ENCODE measurements at regions not wholly inside any gene's neighbourhood (a gene's known extent, or its start where the extent isn't known, plus 50 kb on each side); places are given as distances from the start of the nearest gene placed in this dataset.
"Not testable (repeated sequence)": the region's sequence is repeated elsewhere in the genome, so short reads cannot be mapped to it uniquely, and the experiment has no call there.

DNA sequence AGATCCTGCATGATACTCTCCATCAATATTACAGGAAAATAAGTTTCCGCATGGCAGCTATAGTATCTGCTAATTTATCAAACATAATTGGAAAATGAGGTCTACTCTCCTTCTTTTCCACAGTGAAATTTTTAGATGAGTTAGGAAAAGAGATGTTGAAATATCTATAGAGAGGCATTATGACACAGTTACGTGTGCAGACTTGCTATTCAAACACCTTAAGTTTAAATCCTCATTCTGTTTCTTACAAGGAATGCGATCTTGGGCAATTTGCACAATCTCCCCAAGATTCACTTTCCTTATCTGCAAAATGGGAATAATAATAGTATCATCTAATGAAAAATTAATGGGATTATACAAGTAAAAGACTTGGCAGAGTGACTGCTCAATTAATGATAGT, 91.7 kb upstream of the SLCO6A1 start:
- Mint-ChIP-seq H3K4me3 (no peak overlapping the region), H3K9me3 (ENCODE audit: insufficient read depth) (no peaks in the 10 kb centered on the region), H3K27me3 (no peaks in the 10 kb centered on the region), H3K27ac (no peak overlapping the region), H3K4me1 (no peaks in the 10 kb centered on the region)
- TF ChIP-seq, protein P1, sequence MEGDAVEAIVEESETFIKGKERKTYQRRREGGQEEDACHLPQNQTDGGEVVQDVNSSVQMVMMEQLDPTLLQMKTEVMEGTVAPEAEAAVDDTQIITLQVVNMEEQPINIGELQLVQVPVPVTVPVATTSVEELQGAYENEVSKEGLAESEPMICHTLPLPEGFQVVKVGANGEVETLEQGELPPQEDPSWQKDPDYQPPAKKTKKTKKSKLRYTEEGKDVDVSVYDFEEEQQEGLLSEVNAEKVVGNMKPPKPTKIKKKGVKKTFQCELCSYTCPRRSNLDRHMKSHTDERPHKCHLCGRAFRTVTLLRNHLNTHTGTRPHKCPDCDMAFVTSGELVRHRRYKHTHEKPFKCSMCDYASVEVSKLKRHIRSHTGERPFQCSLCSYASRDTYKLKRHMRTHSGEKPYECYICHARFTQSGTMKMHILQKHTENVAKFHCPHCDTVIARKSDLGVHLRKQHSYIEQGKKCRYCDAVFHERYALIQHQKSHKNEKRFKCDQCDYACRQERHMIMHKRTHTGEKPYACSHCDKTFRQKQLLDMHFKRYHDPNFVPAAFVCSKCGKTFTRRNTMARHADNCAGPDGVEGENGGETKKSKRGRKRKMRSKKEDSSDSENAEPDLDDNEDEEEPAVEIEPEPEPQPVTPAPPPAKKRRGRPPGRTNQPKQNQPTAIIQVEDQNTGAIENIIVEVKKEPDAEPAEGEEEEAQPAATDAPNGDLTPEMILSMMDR (IDR thresholded peaks at IDR 0.05), result no peak
- TF ChIP-seq EZH2 (IDR thresholded peaks at IDR 0.05; ENCODE audit: borderline replicate concordance, insufficient read depth, low read depth, low read length, poor library complexity, severe bottlenecking), result no peak
- Histone ChIP-seq H3K4me2 (replicated peaks; ENCODE audit: low read depth, low read length, poor library complexity, severe bottlenecking) (no peak overlapping the region), H3K4me1 (ENCODE audit: control insufficient read depth in 2 of 2, insufficient read depth in 2 of 2, low read length in 2 of 2) (no peaks in the 10 kb centered on the region), H3K9ac (ENCODE audit: low read length) (no peak overlapping the region), H3K9me3 (ENCODE audit: control extremely low read depth in 1 of 3, control insufficient read depth in 2 of 3, insufficient read depth in 1 of 3, low read length in 2 of 3) (peaks cover 0 to 4% (median 0%) of the 10 kb centered on the region in 3 donors), H3K27ac (ENCODE audit: low read length in 2 of 2) (no peak overlapping the region), H3K79me2 (ENCODE audit: control insufficient read depth, insufficient read depth, low read length) (no peaks in the 10 kb centered on the region), H3K36me3 (replicated peaks in 1 of 2; ENCODE audit: control extremely low read depth in 1 of 2, control insufficient read depth in 1 of 2, extremely low read depth in 1 of 2, insufficient read depth in 2 of 2, low read length in 1 of 2) (no peaks in the 10 kb centered on the region), H2AFZ (ENCODE audit: insufficient read depth, low read depth, low read length, poor library complexity, severe bottlenecking) (no peak overlapping the region), H3K27me3 (replicated peaks in 1 of 4; ENCODE audit: control extremely low read depth in 1 of 4, control insufficient read depth in 3 of 4, insufficient read depth in 4 of 4, low read length in 3 of 4) (no peaks in the 10 kb centered on the region), H3K4me3 (ENCODE audit: control extremely low read depth in 1 of 5, extremely low read depth in 1 of 5, insufficient read depth in 1 of 5, low read depth in 2 of 5, low read length in 4 of 5) (no peak overlapping the region), H4K20me1 (ENCODE audit: control insufficient read depth, insufficient read depth, low read length, poor library complexity, severe bottlenecking) (no peaks in the 10 kb centered on the region)
- no peak for DNase-seq
- ChIA-PET POLR2A (no interaction called here), CTCF (no interaction called here)
- WGBS (ENCODE audit: insufficient coverage), result no CpG with 5 or more reads among the region's 3 CpGs
- no peak for ATAC-seq (ENCODE audit: low read depth)
- intact Hi-C loops (cut with micrococcal nuclease), result no loop called here

DNA sequence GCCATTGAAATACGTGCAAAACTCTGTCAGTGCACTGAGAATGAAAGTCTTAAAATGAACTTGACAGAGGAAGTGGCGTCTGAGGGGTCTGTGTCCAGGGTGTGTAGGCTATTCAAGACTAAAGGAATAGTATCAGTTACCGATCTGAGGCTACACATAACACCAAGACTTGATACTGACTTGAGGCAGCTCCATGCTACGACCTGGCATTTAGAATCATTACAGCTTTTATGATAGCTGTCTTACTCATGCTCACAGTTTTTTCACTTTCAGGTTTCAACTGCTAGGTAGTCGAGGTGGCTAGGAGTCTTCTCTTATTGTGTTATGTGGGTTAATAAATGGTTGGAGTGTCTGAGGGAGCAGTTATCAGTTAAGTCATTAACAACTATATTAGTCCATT, 92.8 kb upstream of the SLCO6A1 start:
- no peak for ATAC-seq (ENCODE audit: low read depth)
- Histone ChIP-seq H3K79me2 (ENCODE audit: control insufficient read depth, insufficient read depth, low read length) (no peaks in the 10 kb centered on the region), H3K36me3 (replicated peaks in 1 of 2; ENCODE audit: control extremely low read depth in 1 of 2, control insufficient read depth in 1 of 2, extremely low read depth in 1 of 2, insufficient read depth in 2 of 2, low read length in 1 of 2) (no peaks in the 10 kb centered on the region), H3K27ac (ENCODE audit: low read length in 2 of 2) (no peak overlapping the region), H4K20me1 (ENCODE audit: control insufficient read depth, insufficient read depth, low read length, poor library complexity, severe bottlenecking) (no peaks in the 10 kb centered on the region), H3K4me3 (ENCODE audit: control extremely low read depth in 1 of 5, extremely low read depth in 1 of 5, insufficient read depth in 1 of 5, low read depth in 2 of 5, low read length in 4 of 5) (no peak overlapping the region), H3K4me2 (replicated peaks; ENCODE audit: low read depth, low read length, poor library complexity, severe bottlenecking) (no peak overlapping the region), H3K9ac (ENCODE audit: low read length) (no peak overlapping the region), H3K27me3 (replicated peaks in 1 of 4; ENCODE audit: control extremely low read depth in 1 of 4, control insufficient read depth in 3 of 4, insufficient read depth in 4 of 4, low read length in 3 of 4) (no peaks in the 10 kb centered on the region), H3K4me1 (ENCODE audit: control insufficient read depth in 2 of 2, insufficient read depth in 2 of 2, low read length in 2 of 2) (peaks cover 0 to 6% of the 10 kb centered on the region in 2 donors), H2AFZ (ENCODE audit: insufficient read depth, low read depth, low read length, poor library complexity, severe bottlenecking) (no peak overlapping the region), H3K9me3 (ENCODE audit: control extremely low read depth in 1 of 3, control insufficient read depth in 2 of 3, insufficient read depth in 1 of 3, low read length in 2 of 3) (peaks cover 0 to 4% (median 0%) of the 10 kb centered on the region in 3 donors)
- peaks cover 4% of the 10 kb centered on the region for H3K4me1 Mint-ChIP-seq
- no peak for TF ChIP-seq EZH2 (IDR thresholded peaks at IDR 0.05; ENCODE audit: borderline replicate concordance, insufficient read depth, low read depth, low read length, poor library complexity, severe bottlenecking)
- TF ChIP-seq, protein P1 (IDR thresholded peaks at IDR 0.05), result no peak
- H3K9me3 Mint-ChIP-seq (ENCODE audit: insufficient read depth), result no peaks in the 10 kb centered on the region
- POLR2A ChIA-PET, result no interaction called here
- no peaks in the 10 kb centered on the region for H3K27me3 Mint-ChIP-seq
- no peak overlapping the region for H3K4me3 Mint-ChIP-seq
- CTCF ChIA-PET, result no interaction called here
- DNase-seq, result no peak
- intact Hi-C loops (cut with micrococcal nuclease), result no loop called here
- WGBS (ENCODE audit: insufficient coverage), result 86% methylated on average over 4 of the region's 5 CpGs
- no peak overlapping the region for H3K27ac Mint-ChIP-seq

DNA sequence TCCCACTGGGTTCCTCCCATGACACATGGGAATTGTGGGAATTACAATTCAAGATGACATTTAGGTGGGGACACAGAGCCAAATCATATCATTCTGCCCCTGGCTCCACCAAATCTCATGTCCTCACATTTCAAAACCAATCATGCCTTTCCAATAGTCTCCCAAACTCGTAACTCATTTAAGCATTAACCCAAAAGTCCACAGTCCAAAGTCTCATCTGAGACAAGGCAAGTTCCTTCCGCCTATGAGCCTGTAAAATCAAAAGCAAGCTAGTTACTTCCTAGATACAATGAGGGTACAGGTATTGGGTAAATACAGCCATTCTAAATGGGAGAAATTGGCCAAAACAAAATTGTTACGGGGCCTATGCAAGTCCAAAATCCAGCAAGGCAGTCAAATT, 93.8 kb upstream of the SLCO6A1 start:
- H3K4me1 ChIP-seq (ENCODE audit: control insufficient read depth in 2 of 2, insufficient read depth in 2 of 2, low read length in 2 of 2); H3K27me3 Mint-ChIP-seq; ATAC-seq (ENCODE audit: low read depth); H3K27ac ChIP-seq (ENCODE audit: low read length in 2 of 2); H3K36me3 ChIP-seq (replicated peaks in 1 of 2; ENCODE audit: control extremely low read depth in 1 of 2, control insufficient read depth in 1 of 2, extremely low read depth in 1 of 2, insufficient read depth in 2 of 2, low read length in 1 of 2); H3K4me3 ChIP-seq (ENCODE audit: control extremely low read depth in 1 of 5, extremely low read depth in 1 of 5, insufficient read depth in 1 of 5, low read depth in 2 of 5, low read length in 4 of 5); DNase-seq; H3K4me2 ChIP-seq (replicated peaks; ENCODE audit: low read depth, low read length, poor library complexity, severe bottlenecking); POLR2A ChIA-PET; H3K9me3 Mint-ChIP-seq (ENCODE audit: insufficient read depth); H3K9ac ChIP-seq (ENCODE audit: low read length); H3K27ac Mint-ChIP-seq; CTCF ChIA-PET; H3K79me2 ChIP-seq (ENCODE audit: control insufficient read depth, insufficient read depth, low read length); H4K20me1 ChIP-seq (ENCODE audit: control insufficient read depth, insufficient read depth, low read length, poor library complexity, severe bottlenecking); H3K4me3 Mint-ChIP-seq; intact Hi-C loops (cut with micrococcal nuclease); H2AFZ ChIP-seq (ENCODE audit: insufficient read depth, low read depth, low read length, poor library complexity, severe bottlenecking); H3K4me1 Mint-ChIP-seq; H3K9me3 ChIP-seq (ENCODE audit: control extremely low read depth in 1 of 3, control insufficient read depth in 2 of 3, insufficient read depth in 1 of 3, low read length in 2 of 3); H3K27me3 ChIP-seq (replicated peaks in 1 of 4; ENCODE audit: control extremely low read depth in 1 of 4, control insufficient read depth in 3 of 4, insufficient read depth in 4 of 4, low read length in 3 of 4): not testable (repeated sequence)
- 100% methylated on average over 1 of the region's 3 CpGs for WGBS (ENCODE audit: insufficient coverage)

Data from B cell (primary cell).